ENCODE measurements at regions not wholly inside any gene's neighbourhood (a gene's known extent, or its start where the extent isn't known, plus 50 kb on each side); places are given as distances from the start of the nearest gene placed in this dataset.
"Not testable (repeated sequence)": the region's sequence is repeated elsewhere in the genome, so short reads cannot be mapped to it uniquely, and the experiment has no call there.

DNA sequence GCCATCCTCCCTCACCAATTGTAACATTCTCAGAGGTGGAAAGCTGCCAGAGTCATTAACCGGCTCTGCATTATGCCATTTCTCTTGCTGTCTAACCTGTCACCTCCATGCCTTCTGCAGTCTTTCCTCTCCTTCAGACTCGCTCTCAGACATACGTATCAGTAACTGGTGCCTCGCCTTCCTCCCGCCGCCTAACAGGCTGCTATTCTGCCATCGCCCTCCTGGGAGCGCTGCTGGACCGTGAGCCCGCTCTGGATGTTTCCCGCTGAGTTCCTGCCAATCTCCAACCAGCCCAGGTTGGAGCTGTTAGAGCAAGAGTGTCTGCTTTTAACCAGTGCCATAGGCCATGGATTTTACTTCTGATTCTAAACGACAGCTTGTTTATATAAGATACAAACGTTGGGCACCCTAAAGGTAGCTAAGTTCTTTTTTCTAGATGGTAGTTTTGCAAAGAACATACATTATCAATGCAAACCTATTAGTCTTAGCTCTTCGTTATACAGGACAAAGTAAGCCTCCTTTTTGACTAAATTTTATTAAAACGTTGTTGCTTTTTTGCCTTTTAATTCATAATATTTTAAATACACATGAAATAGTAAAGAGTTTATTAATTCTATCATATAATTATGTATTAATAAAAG is 59.5 kb upstream of the NEIL3 start:
- no peak for FAIRE-seq

- FAIRE-seq: no peak
Observed at GRCh38 chr4:177251237-177251636, 58.4 kb upstream of the NEIL3 start.

GRCh38 chr4:177255359-177255758 is 54.3 kb upstream of the NEIL3 start:
- FAIRE-seq: no peak

GRCh38 chr4:177256950-177257349 is 52.7 kb upstream of the NEIL3 start:
- FAIRE-seq: no peak

DNA sequence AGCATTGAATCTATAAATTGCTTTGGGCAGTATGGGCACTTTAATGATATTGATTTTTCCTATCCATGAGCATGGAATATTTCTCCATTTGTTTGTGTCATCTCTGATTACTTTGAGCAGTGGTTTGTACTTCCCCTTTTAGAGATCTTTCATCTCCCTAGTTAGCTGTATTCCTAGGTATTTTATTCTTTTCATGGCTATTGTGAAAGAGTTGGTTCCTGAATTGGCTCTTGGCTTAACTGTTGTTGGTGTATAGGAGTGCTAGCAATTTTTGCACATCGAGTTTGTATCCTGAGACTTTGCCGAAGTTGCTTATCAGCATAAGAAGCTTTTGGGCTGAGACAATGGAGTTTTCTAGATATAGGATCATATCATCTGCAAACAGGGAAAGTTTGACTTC is 50.2 kb upstream of the NEIL3 start:
- FAIRE-seq: not testable (repeated sequence)
